ENCODE measurements at regions not wholly inside any gene's neighbourhood (a gene's known extent, or its start where the extent isn't known, plus 50 kb on each side); places are given as distances from the start of the nearest gene placed in this dataset.

- Histone ChIP-seq H3K18ac (ENCODE audit: insufficient read length, low read depth, low read length) (no peak overlapping the region), H3K27me3 (ENCODE audit: insufficient read depth, low read length) (no peaks in the 10 kb centered on the region), H3K4me2 (ENCODE audit: insufficient read depth, insufficient read length, low read length) (no peak overlapping the region), H4K8ac (replicated peaks; ENCODE audit: insufficient read length, low read depth, low read length) (no peak overlapping the region), H3K4ac (ENCODE audit: low read depth, low read length) (no peak overlapping the region), H2BK5ac (ENCODE audit: insufficient read length, low read length) (no peak overlapping the region), H3K23me2 (ENCODE audit: insufficient read length, low read depth, low read length, poor library complexity, severe bottlenecking) (no peaks in the 10 kb centered on the region), H3K79me1 (ENCODE audit: insufficient read depth, low read depth, low read length, poor library complexity, severe bottlenecking) (no peaks in the 10 kb centered on the region), H3K4me1 (ENCODE audit: insufficient read depth, low read length) (no peaks in the 10 kb centered on the region), H2BK15ac (ENCODE audit: low read depth, low read length) (no peak overlapping the region), H4K91ac (ENCODE audit: insufficient read length, low read depth, low read length) (no peak overlapping the region), H3K9me3 (ENCODE audit: control insufficient read depth, low read depth, low read length) (peaks cover 14% of the 10 kb centered on the region), H3K14ac (ENCODE audit: insufficient read depth, low read length) (no peak overlapping the region), H3K56ac (ENCODE audit: insufficient read length, low read depth, low read length) (no peak overlapping the region), H3K23ac (ENCODE audit: insufficient read length, low read depth, low read length) (no peak overlapping the region), H2AK5ac (ENCODE audit: insufficient read length, low read length) (no peak overlapping the region), H2BK12ac (ENCODE audit: insufficient read length, low read depth, low read length) (no peak overlapping the region), H3T11ph (ENCODE audit: low read length) (no peak overlapping the region), H4K20me1 (ENCODE audit: control insufficient read depth, insufficient read depth, insufficient read length) (no peaks in the 10 kb centered on the region), H3K27ac (ENCODE audit: insufficient read length, low read depth, low read length) (no peak overlapping the region), H2BK20ac (ENCODE audit: low read depth, low read length, poor library complexity, severe bottlenecking) (no peak overlapping the region), H2BK120ac (ENCODE audit: low read depth, low read length, poor library complexity, severe bottlenecking) (no peak overlapping the region), H2AFZ (ENCODE audit: low read length) (no peak overlapping the region), H3K9ac (ENCODE audit: extremely low read depth, insufficient read length, low read length) (no peak overlapping the region), H4K5ac (ENCODE audit: insufficient read length, low read depth, low read length) (no peak overlapping the region), H3K79me2 (ENCODE audit: insufficient read depth, low read length) (no peaks in the 10 kb centered on the region)
- no peak for DNase-seq
- no CpG with 5 or more reads among the region's 3 CpGs for WGBS (ENCODE audit: extremely low coverage, insufficient read length, low lambda C conversion rate)
- Mint-ChIP-seq H3K27ac (no peak overlapping the region), H3K27me3 (ENCODE audit: low read depth) (no peaks in the 10 kb centered on the region), H3K36me3 (ENCODE audit: insufficient read depth in 1 of 3, low read depth in 3 of 3) (peaks cover 19 to 43% (median 30%) of the 10 kb centered on the region in 3 experiments), H3K9me3 (peaks cover 34 to 38% of the 10 kb centered on the region in 2 experiments), H3K4me3 (no peak overlapping the region), H3K4me1 (peaks cover 0 to 8% of the 10 kb centered on the region in 2 experiments; a peak in 1 of 4 replicates)
- TF ChIP-seq CTCF (conservative IDR thresholded peaks at IDR 0.05), result no peak
Measured at GRCh38 chr6:16042751-16043150, 86.1 kb upstream of the MYLIP start.
